ENCODE measurements at regions not wholly inside any gene's neighbourhood (a gene's known extent, or its start where the extent isn't known, plus 50 kb on each side); places are given as distances from the start of the nearest gene placed in this dataset.

DNA sequence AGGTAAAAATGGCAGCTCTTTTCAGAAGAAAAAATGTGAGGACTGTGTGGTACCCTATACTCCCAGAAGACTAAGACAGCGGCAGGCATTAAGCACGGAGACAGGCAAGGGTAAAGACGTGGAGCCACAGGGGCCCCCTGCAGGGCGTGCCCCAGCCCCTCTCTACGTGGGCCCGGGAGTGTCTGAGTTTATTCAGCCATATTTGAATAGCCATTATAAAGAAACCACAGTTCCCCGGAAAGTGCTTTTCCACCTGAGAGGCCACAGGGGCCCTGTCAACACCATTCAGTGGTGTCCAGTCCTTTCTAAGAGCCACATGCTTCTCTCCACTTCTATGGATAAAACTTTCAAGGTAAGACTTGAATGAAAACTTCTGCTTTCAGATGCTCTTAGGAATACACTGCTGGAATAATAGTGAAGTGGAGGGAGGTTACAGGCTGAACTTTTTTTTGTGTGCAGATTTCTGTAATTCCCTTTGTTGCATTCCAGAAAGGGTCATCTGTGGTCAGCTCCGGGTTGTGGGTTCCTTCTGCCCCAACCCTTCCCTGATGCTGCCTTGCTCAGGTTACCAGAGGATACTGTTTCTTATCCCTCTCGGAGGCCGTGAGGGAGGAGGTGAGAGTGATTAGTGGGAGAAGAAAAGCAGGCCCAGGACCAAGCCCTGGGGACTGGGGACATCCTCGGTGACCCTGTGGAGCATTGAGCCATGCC lies 58.4 kb downstream of the SLC25A47 start:
- no peak for DNase-seq

DNA sequence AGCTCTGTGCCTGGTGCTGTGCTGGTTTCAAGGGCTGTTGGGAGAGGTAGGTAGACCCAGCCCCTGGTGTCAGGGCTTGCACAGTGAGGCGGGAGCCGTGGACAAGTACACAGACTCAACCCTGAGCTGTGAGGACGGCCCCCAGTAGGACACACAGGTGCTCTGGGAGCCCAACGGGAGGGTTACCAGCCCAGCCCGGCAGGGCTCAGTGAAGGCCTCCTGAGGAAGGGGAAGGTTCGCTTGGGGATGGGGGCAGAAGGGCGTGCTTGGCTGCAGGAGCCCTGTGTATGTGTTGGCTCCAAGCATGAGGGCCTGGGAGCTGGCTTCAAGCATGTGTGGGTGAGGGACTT lies 58.9 kb downstream of the SLC25A47 start:
- DNase-seq: no peak

DNA sequence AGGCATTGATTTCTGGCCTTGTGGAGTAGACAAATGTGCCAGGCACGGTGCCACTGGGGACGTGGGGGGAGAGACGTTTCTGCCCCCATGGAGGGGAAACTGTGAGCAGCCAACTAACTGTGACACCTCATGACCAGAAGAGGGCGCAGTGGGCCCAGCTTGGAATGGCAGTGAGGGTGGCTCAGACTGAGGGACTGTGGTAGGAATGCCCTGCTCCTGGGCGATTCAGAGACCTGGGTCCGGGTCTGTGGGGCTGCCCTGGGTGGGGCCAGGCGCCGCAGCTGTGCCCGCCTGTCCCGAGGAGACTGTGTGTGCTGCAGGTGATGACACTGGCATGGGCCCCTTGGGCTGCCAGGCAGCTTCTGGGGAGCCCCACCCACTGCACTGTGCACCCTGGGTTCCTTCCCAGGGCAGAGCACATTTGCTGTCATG lies 60.6 kb downstream of the SLC25A47 start:
- peak; percentile 65 to 70 for DNase-seq

DNA sequence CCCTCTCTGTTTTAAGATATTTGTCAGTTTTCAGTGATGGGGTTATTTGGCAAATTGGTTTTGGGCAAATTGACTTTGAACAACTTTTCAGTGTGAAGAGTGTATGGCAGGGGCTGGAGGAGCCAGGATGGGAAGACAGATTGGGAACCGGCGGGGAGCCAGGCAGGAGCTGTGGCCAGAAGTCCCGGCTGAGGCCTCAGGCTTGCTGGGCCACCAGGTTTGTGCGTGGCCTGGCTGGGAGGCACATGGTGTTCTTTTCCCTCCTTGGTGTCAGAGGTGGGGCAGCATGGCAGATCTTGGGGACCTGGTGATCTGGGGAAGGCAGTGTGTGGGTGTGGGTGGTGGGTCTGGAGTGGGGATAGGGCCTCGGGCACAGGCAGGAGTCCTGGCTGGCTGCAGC lies 61.1 kb downstream of the SLC25A47 start:
- DNase-seq: no peak

DNA sequence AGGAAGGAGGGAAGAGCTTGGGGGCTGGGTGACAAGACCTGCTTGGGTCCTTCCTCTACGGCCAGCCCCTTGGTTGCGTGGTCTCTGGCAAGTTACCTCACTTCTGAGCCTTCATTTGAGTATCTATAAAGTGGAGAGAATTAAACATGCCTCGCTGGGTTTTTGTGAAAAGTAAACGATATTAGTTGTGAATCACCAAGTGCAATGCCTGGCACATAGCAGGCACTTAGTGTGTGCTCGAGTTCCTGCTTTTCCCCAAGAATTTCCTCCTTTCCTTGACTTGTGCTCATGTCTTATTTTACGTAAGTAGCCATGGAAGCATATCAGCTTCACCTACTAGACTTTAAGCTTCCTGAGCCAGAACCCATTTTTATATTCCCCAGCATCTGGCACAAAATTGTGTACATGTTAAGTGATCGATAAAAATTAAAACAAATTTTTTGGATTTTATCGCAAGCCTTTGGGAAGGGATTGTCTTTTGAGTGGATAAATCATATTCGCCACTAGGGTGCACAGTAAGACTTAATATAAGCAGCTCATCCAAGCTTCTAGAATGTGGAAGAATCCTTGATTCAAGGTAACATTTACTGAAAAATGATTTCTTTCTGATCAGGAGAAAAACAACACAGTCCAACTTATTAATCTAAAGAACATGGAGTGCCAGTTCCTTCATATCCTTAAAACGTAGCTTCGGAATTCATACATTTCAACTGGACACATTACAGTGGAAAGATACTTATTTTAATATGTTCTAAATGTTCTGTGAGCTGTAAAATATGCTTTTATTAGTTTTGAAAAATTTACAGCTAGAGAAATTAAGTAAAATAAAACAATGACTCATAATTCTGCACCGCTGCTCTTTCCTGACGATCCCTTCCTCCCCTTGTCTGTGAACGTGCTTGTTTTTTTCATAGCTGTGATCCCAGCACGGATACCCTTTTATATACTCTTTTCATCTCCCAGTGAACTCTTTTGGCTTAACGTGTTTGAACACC lies 62.0 kb downstream of the SLC25A47 start:
- no peak for DNase-seq

DNA sequence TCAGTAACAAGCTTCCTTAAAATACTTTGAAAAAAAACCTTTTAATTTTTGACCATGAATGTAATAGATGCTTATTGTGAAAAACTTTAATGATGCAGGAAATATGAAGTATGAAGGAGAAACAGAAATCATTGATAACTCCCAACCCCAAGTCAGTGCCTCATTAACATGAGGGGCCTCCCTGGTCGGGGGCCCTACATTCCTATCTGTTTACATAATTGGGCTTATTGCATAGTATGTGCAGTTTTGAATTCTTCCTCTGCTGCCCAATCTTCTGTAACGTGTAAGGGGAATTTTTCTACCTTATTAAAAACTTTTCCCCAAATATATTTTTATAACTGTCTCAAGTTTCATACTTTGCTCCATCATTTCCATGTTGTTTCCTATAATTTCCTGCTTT lies 63.0 kb downstream of the SLC25A47 start:
- no peak for DNase-seq

DNA sequence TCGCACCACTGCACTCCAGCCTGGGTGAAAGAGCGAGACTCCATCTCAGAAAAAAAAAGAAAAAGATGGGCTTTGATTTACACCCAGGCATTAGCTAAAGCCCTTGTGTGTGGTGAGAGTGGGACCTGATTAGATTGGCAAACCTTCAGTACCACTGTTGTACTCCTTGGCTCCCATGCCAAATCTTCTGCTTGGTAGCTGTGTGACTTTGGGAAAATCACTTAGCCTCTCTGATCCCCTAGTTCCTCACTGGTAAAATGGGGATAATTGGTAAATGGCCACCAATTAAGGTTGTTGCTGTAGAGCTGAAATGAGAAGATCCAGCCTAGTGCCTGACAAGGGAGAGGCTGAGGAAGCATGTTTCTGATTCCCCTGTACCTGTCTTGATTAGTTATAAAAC lies 63.7 kb downstream of the SLC25A47 start:
- DNase-seq: no peak

DNA sequence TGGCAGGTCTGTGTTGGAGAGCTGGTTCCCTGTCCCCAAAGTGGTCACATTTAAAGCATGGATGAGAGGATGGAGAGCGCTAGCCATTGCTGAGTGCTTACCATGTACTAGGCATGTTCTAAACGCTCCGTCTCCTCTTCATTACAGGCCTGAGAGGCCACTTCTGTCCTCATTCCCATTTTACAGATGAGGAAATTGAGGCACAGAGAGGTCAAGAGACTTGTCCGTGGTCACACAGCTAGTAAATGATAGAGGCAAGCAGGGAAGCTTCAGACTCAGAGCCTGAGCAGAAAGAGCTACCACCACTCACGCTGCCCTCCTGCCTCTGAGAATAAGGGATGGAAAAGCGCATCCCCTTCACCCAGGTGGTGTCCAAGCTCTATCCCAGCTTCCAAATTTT lies 64.3 kb downstream of the SLC25A47 start:
- no peak for DNase-seq

DNA sequence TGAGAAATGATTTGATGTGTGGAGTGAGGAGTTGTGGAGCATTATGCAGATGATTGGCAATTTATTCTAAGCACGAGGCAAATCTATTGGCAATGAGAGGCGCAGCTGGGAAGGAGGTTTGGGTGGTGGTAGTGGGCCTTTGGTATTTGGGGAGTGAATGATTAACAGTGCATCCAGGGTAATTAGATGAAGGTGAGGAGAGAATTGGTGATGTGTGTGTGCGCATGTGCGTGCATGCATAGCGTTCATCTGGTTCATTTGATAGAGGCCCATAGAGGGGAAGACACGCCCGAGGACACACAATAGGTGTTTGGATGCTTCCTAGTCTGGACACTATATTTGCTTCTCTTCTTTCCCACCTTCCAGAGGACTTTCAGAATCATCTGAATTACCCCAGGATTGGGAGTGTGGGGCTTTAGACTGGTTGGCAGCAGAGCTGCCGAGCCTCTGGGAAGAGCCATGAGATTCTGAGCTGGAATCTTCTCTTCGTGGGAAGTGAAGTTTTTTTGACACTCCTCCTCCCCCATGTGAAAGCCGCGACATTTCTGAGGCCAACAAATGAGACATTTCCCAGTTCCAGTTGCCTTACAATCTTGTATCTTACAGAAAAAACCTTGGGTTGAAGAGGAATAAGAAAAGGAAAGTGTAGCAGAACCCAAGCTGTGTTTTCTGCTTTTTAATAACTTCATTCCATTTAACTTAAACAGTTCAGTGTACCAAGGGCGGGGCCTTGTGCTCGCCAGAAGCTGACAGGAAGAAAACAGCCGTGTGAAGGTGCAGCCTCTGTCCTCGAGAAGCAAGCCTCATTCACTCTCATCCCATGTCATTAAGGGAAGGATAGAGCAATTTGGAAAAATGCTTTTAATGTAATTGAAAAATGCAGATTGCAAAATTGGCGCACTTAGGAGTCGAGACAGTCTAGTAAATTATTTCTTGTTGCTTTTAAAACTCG lies 65.2 kb downstream of the SLC25A47 start:
- no peak for DNase-seq

DNA sequence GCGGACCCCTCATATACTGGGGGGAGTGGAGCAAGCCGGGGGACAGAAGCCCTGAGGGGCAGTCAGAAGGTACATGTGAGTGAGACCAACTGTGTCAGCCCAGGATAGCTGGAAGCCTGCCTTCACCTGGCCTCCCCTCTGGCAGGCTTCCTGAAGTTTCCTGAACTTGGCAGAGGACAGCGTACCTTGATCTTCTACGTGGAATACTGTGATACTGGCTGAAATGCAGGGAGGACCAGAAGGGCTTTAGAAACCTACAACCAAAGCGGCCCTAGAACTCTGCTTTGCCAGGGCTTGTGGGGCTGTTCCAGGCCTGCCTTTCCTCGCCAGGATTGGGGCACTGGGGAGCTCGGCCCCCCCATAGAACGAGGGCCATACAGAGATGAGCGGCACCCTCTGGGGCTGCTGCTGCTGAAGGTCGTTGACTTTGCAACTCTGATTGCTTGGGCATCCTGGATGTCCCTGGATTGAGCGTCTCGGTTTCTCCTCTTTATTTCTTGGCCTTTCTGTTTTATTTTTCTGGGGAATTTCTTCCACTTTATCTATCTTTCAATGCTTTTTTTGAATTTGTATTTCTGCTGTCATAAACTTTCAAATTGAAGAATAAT lies 66.5 kb downstream of the SLC25A47 start:
- no peak for DNase-seq

DNA sequence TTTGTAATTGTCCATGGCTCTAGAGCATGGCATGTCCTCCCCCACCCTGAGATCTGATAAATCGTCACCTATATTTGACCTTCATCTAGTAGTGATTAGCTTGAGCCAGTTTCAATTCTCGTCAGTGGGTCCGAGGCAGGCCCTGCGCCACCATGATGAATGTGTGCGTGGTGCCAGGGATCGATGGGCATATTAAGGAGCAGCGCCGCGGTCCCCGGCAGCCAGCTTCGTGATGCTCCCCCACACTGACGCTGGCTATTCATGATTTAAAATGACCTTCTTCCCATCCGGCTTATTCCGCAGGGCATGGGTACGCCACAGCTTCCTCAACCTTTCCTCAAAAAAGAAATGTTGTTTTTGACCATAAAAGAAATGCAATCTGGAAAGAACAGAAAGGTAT lies 68.0 kb downstream of the SLC25A47 start:
- no peak for DNase-seq

DNA sequence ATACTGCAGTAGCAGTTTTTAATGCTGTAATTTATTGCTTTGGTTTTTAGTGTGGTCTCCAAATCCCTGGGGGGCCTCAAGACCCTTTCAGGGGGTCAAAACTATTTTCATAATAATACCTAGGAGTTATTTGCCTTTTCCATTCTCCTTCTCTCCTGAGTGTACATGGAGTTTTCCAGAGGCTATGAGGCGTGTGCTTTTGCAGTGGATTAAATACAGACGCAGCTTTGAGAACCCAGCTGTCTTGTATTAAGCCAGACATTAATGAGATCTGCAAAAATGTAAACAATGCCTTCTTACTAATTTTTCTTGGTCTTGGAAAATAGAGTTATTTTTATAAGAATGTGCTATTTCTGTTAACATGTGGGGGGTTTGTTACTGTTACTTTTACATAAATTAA lies 68.6 kb downstream of the SLC25A47 start:
- DNase-seq: no peak

DNA sequence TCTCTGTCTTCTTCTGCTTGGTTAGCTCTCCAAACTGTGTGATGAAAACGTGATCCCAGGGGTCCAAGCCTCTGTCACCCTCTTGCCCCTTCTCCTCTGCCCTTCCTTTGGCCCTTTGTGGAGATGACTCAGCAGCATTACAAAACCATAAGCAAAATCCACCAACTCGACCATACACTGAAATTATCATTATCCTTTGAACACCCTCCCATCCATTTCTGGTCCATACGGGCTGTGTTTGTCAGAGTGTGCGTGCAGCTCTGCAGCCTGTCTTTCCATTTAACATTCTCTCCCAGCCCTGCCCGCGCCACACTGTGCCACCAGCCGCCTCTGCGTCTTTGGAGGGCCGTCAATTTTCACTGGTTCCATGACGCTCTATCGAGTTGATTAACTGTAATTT lies 69.2 kb downstream of the SLC25A47 start:
- no peak for DNase-seq

DNA sequence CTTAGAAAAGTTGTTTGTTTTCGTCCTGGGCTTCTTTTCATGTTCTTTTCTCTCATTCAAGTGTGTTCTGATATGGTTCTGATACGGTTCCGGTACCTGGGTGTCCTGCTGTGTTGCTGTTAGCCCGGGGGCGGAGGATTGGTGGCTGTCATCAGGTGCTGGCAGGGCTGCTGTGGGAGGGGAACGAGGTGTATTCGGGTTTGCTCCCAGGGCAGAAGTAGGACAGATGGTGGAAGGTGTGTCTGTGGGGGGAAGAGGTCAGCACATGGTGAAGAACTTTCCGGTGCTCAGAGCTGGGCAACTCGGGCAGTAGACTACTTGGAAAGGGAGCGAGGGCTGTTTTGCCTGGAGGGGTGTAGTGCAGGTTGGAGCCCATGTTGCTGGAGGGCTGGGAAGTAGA lies 70.2 kb downstream of the SLC25A47 start:
- no peak for DNase-seq

DNA sequence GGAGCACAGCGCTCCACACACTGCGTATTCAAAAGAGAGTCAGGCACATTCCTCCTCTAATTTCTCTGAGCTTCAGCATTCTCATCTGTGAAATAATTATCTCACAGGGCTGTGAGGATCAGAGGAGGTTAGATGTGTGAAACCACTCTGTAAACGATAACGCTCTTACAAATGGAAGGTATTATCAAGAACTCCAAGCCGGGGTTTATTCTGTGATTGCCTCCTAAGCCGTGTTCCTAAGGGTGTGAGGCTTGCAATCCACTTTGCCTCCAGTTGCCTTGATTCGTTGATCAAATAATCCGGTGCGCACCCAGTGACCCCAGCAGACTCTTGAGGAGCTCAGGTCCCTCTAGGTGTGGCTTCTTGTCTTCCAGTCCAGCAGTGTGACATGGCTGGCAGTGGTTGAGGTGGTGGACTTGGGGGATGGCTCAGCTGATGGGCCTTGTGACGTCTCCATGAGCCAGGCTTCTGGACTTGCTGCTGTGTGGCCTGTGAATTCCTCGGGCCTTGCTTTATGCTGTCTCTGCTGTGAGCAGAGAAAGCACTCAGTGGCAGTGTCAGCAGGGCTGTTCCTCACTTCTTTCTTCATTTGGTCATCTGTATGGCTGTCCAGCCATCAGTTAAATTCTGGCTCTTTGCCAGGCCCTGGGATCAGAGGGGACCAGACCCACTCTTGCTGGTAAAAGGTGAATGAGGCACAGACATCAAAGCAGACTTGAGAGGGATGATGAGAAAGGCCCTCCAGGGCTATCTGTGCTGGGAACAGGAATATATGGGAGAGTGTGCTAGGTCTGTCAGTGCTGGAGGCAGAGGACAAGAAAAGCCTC lies 71.0 kb downstream of the SLC25A47 start:
- no peak for DNase-seq

DNA sequence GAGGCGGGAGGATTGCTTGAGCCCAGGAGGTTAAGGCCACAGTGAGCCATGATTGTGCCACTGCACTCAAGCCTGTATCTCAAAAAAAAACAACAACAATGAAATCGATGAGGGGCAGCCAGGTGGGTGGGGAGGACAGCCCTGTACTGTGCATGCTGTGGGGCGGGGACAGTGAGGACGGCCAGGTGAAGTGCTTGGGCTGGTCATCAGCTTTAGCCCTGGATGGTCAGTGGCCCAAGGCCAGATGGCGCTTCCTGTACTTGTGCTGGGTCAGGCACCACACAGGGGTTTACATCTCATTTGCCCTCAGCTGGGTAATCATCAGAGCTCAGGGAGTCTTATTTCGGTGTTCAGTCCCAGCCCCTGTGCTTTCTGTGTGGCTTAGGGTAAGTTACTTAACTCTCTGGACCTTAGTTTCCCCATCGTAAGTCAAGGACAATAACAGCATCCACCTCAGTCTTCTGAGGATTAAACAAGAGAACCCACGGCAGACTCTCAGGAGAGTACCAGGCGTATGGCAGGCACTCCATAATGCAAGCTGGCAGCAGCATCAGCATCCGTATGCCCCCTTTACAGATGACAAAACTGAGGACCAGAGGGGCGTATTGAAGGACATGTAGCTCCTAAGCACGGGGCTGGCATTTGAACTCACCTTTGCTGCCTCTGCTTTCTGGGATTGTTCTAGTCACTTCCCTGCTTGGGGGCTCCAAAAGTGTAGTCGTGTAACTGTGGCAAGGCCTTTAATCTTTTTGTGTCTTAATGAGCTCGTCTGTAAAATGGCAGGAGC lies 71.9 kb downstream of the SLC25A47 start:
- DNase-seq: no peak

DNA sequence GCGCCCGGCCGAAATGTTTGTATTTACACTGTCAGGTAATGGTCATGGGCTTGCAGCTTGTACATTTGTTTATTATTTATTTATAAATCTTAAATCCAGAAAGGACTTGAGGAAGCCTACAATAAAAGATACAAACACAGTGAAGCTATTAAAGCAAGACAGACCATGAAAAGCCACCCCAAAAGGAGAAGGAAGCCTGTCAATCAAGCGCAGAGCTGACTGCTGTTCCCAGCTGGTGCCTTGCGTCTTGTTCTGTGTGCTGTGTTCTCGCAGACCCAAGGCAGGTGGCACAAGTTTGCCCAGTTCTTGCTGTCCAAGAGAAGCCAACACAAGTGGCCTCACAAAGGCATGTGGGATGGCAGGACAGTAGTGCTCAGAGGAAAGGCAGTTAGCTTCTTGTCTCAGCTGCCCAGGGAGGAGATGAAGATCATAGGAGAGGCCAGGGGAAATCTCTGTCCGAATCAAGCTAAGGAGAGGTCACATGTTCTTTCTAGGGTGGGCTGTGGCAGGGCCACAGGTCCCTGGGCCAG lies 73.2 kb downstream of the SLC25A47 start:
- no peak for DNase-seq

DNA sequence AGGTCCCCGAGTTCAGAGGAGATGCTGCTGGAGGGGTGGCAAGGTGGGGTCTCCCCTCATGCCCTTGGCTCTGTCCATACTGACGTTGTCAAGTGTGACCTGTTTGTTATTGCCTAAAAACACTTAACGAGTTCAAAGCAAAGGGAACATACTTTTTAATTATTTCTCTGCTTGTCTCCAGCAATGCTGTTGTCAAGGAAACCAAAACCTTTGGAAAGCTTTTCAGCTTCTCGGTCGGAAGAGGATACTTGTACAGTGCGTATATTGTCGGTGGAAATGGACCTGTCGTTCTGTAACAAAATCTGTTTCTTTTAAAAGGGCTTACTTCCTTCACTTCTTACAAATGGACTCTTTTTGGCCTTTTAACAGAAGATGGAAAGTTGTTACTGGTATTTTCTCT lies 73.9 kb downstream of the SLC25A47 start:
- no peak for DNase-seq

DNA sequence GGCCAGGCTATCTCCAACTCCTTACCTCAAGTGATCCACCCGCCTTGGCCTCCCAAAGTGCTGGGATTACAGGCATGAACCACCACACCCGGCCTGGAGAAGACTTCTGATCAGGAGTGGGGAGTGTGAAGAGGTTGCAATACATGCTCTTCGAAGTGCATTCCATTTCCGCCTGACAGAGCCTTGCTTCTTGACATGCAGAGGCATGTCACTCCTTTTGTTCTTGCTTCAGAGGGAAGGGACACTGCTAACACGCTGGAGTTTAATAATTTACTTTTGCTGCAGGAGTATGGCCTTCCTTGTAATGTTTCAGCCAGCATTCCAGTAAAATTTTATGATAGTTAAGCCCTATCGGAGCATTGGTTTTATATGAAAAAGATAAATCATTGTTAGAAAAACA lies 74.9 kb downstream of the SLC25A47 start:
- DNase-seq: no peak

DNA sequence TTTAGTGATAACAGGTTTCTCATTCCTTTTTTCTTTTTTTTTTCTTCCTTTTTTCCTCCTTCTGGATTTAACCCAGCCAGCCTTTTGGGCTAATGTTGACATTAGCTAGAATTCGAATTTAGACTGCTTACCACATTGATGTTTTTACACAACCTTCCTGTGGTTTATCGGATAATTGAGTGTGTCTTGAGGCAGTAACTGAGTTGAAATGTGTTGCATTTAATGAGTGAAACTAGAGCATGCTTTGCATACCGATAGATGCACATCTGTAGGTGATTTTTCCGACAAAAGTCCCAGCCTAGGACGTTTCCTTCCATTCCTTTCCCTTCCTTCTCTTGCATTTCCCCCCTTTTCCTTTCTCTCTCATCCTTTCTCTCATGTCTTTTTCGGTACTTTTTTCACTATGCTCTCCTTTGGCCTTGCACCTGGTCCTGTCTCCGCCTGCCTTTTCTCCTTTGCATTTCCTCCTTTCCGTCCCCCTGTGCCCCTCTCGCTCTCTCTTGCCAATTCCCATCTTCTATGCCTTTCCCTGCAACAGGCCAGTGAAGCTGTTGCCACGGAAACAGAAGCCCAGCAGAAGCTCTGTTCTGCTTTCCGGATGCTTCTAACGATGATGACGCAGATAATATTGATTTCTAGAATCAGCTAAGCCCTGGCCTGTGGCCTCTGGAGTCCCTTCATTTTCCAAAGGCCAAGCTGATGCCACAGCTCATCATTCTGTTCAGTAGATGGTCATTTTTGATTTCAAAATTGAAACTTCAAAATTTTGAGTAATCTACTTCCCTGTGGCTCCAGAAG lies 76.1 kb downstream of the SLC25A47 start:
- no peak for DNase-seq

All from stimulated activated CD4-positive, alpha-beta T cell treated with anti-CD3 and anti-CD28 coated beads, Interleukin-2, amount 100 ng/mL, for 24 hours (primary cell).